HepG2 (cell line): ENCODE measurements at regions not wholly inside any gene's neighbourhood (a gene's known extent, or its start where the extent isn't known, plus 50 kb on each side); places are given as distances from the start of the nearest gene placed in this dataset.

Source experiments
- ATAC-seq: fragments of 200-7000 bp; cut with Tn5 transposase; 3 replicates; pipeline ENCODE4 v1.9.1; 2020; ENCODE audit warnings: mild to moderate bottlenecking, moderate library complexity
- BruUV-seq: library from RNA; stranded (reverse); fragments of 400-500 nt; replicated peaks from 2 replicates; lab custom pipeline; 2021; lab: Mats Ljungman, UMichigan
- CTCF ChIA-PET: fragments of 300-600 bp; formaldehyde crosslinking; extraction: SDS; loops from one replicate; lab custom pipeline; 2021; ENCODE audit warnings: low total read pairs, inconsistent platforms, low intra/inter-chr PET ratio; lab: Yijun Ruan, JAX
- POLR2A ChIA-PET: fragments of 350-600 bp; sonication (Branson Sonifier 250); formaldehyde crosslinking; loops from one replicate; lab custom pipeline; 2020; ENCODE audit warnings: antibody characterized with exemption, inconsistent platforms; lab: Yijun Ruan, JAX
- DNase-seq: peaks from one replicate; pipeline ENCODE4 v3.0.0-alpha.2; 2015; ENCODE audit warnings: low spot score
- FAIRE-seq: peaks from 3 replicates; lab custom pipeline; 2011; peaks lifted over from hg19 to GRCh38; lab: Jason Lieb, UNC
- H2AFZ ChIP-seq: one replicate; pipeline ENCODE4 v1.6.1; 2011; ENCODE audit warnings: low read length, inconsistent platforms
- H3K27ac ChIP-seq: fragments of 300-600 bp; 3 replicates; pipeline ENCODE4 v1.8.0; 2011; ENCODE audit warnings: mixed run types, mild to moderate bottlenecking, mixed read lengths, low read length, inconsistent platforms; ENCODE audit not compliant: insufficient read depth; ENCODE audit errors: extremely low read length
- H3K27me3 ChIP-seq, 2 experiments: fragments of 200-600 bp in 1 of 2; 2 replicates in 1 of 2; 3 replicates in 1 of 2; pipeline versions ENCODE4 v1.6.0 to v1.8.0; 2011; ENCODE audit warnings: low read length in 2 of 2, mild to moderate bottlenecking in 2 of 2, moderate library complexity in 2 of 2, inconsistent platforms in 1 of 2; ENCODE audit not compliant: insufficient read depth in 2 of 2, control insufficient read depth in 1 of 2
- H3K36me3 ChIP-seq, 2 experiments: fragments of 200-600 bp in 1 of 2; replicated peaks in 1 of 2; 2 replicates in 1 of 2; 3 replicates in 1 of 2; pipeline versions ENCODE4 v1.5.1 to v1.8.0; 2011; ENCODE audit warnings: low read length in 2 of 2, inconsistent platforms in 1 of 2; ENCODE audit not compliant: insufficient read depth in 2 of 2, control insufficient read depth in 1 of 2
- H3K4me1 ChIP-seq: 2 replicates; pipeline ENCODE4 v1.5.1; 2012; ENCODE audit warnings: low read length, inconsistent platforms; ENCODE audit not compliant: insufficient read depth
- H3K4me2 ChIP-seq: 2 replicates; pipeline ENCODE4 v1.6.0; 2011; ENCODE audit warnings: low read depth, low read length, inconsistent platforms
- H3K4me3 ChIP-seq, 3 experiments: fragments of 200-600 bp in 1 of 3; sonication (generic), shearing (Covaris generic) in 1 of 3; replicated peaks in 1 of 3; 2 replicates each; pipeline ENCODE4 v1.5.1; 2011 to 2016; ENCODE audit warnings: low read length in 3 of 3, inconsistent platforms in 2 of 3, low read depth in 2 of 3, mild to moderate bottlenecking in 2 of 3, control low read depth in 1 of 3, mixed read lengths in 1 of 3; ENCODE audit not compliant: insufficient read depth in 1 of 3
- H3K79me2 ChIP-seq: one replicate; pipeline ENCODE4 v1.6.1; 2011; ENCODE audit warnings: low read length, inconsistent platforms; ENCODE audit not compliant: insufficient read depth
- H3K9ac ChIP-seq: 2 replicates; pipeline ENCODE4 v1.6.0; 2011; ENCODE audit warnings: mild to moderate bottlenecking, low read depth, low read length, inconsistent platforms; ENCODE audit not compliant: insufficient read depth
- H3K9me3 ChIP-seq: 2 replicates; pipeline ENCODE4 v1.5.1; 2012; ENCODE audit warnings: mild to moderate bottlenecking, low read length
- H4K20me1 ChIP-seq: 2 replicates; pipeline ENCODE4 v1.6.0; 2011; ENCODE audit warnings: inconsistent platforms, mild to moderate bottlenecking, low read length, moderate library complexity; ENCODE audit not compliant: insufficient read depth
- BRD4 ChIP-seq: sonication (generic); formaldehyde crosslinking; IDR thresholded peaks from 2 replicates; pipeline ENCODE4 v1.4.0; 2020; ENCODE audit warnings: missing genetic modification reagents
- FOXK1 ChIP-seq: sonication (generic); formaldehyde crosslinking; IDR thresholded peaks from 2 replicates; pipeline ENCODE4 v1.4.0; 2020; ENCODE audit warnings: low read depth, missing genetic modification reagents, borderline replicate concordance
- HINFP ChIP-seq: sonication (generic); formaldehyde crosslinking; IDR thresholded peaks from 2 replicates; pipeline ENCODE4 v1.4.0; 2020; ENCODE audit warnings: low read depth, mild to moderate bottlenecking, missing genetic modification reagents
- HOXA3 ChIP-seq: sonication (generic); formaldehyde crosslinking; IDR thresholded peaks from 2 replicates; pipeline ENCODE4 v1.5.0; 2020; ENCODE audit warnings: missing genetic modification reagents
- MAFK ChIP-seq, 2 experiments: IDR thresholded peaks in 1 of 2; conservative IDR thresholded peaks in 1 of 2; 2 replicates each; pipeline ENCODE4 v1.6.1; 2011; ENCODE audit warnings: improper control_type of control experiment in 2 of 2, low read length in 2 of 2
- MEIS1 ChIP-seq: sonication (generic); formaldehyde crosslinking; IDR thresholded peaks from 2 replicates; pipeline ENCODE4 v1.9.0; 2021; ENCODE audit warnings: mild to moderate bottlenecking, missing genetic modification reagents, moderate library complexity, borderline replicate concordance
- MIXL1 ChIP-seq: IDR thresholded peaks from 2 replicates; pipeline ENCODE4 v1.6.1; 2016
- NR0B2 ChIP-seq: sonication (generic); formaldehyde crosslinking; IDR thresholded peaks from 2 replicates; pipeline ENCODE4 v1.4.0; 2020; ENCODE audit warnings: mild to moderate bottlenecking, missing genetic modification reagents
- NR2C2 ChIP-seq: sonication (generic); formaldehyde crosslinking; IDR thresholded peaks from 2 replicates; pipeline ENCODE4 v1.4.0; 2020; ENCODE audit warnings: missing genetic modification reagents, mild to moderate bottlenecking, moderate library complexity, borderline replicate concordance
- NR2F2 ChIP-seq: IDR thresholded peaks from 2 replicates; pipeline ENCODE4 v1.6.1; 2012; ENCODE audit warnings: low read depth, inconsistent platforms, borderline replicate concordance
- NR2F6 ChIP-seq, 2 experiments: IDR thresholded peaks; 2 replicates each; pipeline ENCODE4 v1.6.1; 2016; ENCODE audit warnings: antibody characterized with exemption in 1 of 2, mild to moderate bottlenecking in 1 of 2
- NRL ChIP-seq: sonication (generic); formaldehyde crosslinking; IDR thresholded peaks from 2 replicates; pipeline ENCODE4 v1.5.0; 2020; ENCODE audit warnings: missing genetic modification reagents, mild to moderate bottlenecking, moderate library complexity, borderline replicate concordance
- SALL1 ChIP-seq: sonication (generic); formaldehyde crosslinking; IDR thresholded peaks from 2 replicates; pipeline ENCODE4 v1.8.0; 2022; ENCODE audit warnings: mild to moderate bottlenecking, missing genetic modification reagents
- YY1 ChIP-seq: IDR thresholded peaks from 2 replicates; pipeline ENCODE4 v1.6.1; 2011; ENCODE audit warnings: low read length, low read depth, moderate library complexity, mild to moderate bottlenecking; ENCODE audit not compliant: insufficient read depth, insufficient replicate concordance
- ZBTB3 ChIP-seq: sonication (generic); formaldehyde crosslinking; IDR thresholded peaks from 2 replicates; pipeline ENCODE4 v1.4.0; 2020; ENCODE audit warnings: low read depth, mild to moderate bottlenecking, moderate library complexity, missing genetic modification reagents, borderline replicate concordance
- ZBTB7A ChIP-seq: sonication (generic); formaldehyde crosslinking; IDR thresholded peaks from 2 replicates; pipeline ENCODE4 v1.8.0; 2022; ENCODE audit warnings: mild to moderate bottlenecking, missing genetic modification reagents
- ZFP1 ChIP-seq: IDR thresholded peaks from 2 replicates; pipeline ENCODE4 v1.6.1; 2016
- WGBS: methylation state at CpG from one replicate; pipeline ENCODE4 v1.1.6; 2017; ENCODE audit warnings: low lambda C conversion rate; 5-methylcytosine and 5-hydroxymethylcytosine counted together
- in situ Hi-C: cut with HindIII; loops from 2 replicates; pipeline ENCODE4 v1.10.0; 2017; ENCODE audit warnings: low pct_unique_long_range_greater_than_20kb; ENCODE audit not compliant: extremely low pct_ligation_motif_present
- intact Hi-C: fragments of 100-400 bp; cut with micrococcal nuclease; formaldehyde crosslinking; loops from one replicate; pipeline ENCODE4 v1.10.0; 2022; ENCODE audit not compliant: unreplicated experiment
- TF ChIP-seq, protein P1 (sequence below): sonication (generic); formaldehyde crosslinking; IDR thresholded peaks from 2 replicates; pipeline ENCODE4 v1.8.0; 2022; ENCODE audit warnings: mild to moderate bottlenecking, missing genetic modification reagents
- TF ChIP-seq, protein P2 (sequence below): sonication (generic); formaldehyde crosslinking; IDR thresholded peaks from 2 replicates; pipeline ENCODE4 v1.4.0; 2020; ENCODE audit warnings: mild to moderate bottlenecking, missing genetic modification reagents

GRCh38 chr1:116460783-116461376 is 87.8 kb downstream of the ATP1A1 start (continued):
- TF ChIP-seq HINFP (0 out of 2 replicates have a peak, but pooled peaks have one; percentile 9), HOXA3 (0 out of 2 replicates have a peak, but pooled peaks have one; percentile 14), NRL (peak; percentile 39; the same call in 1 of the 2 replicates), SALL1 (CRISPR knock-in tag) (peak; percentile 16; the same call in 1 of the 2 replicates), MIXL1 (no peak), NR2F2 (no peak), NR2F6 (IDR thresholded peaks at IDR 0.05) (0 out of 2 replicates have a peak, but pooled peaks have one; percentile 5), NR2F6 (CRISPR knock-in tag; IDR thresholded peaks at IDR 0.05) (no peak), NR2C2 (CRISPR knock-in tag) (peak; percentile 67), MEIS1 (CRISPR knock-in tag) (0 out of 2 replicates have a peak, but pooled peaks have one; percentile 42), ZBTB3 (CRISPR knock-in tag) (peak; percentile 33; the same call in 1 of the 2 replicates)
- TF ChIP-seq, all 625 proteins: peak for 14

GRCh38 chr1:116461723-116462122 is 88.7 kb downstream of the ATP1A1 start:
- Histone ChIP-seq H4K20me1 (no peaks in the 10 kb centered on the region), H3K27ac (no peak overlapping the region), H3K79me2 (peaks cover 7% of the 10 kb centered on the region), H2AFZ (no peak overlapping the region), H3K9me3 (no peaks in the 10 kb centered on the region), H3K4me1 (peaks cover 40% of the 10 kb centered on the region), H3K4me2 (no peak overlapping the region), H3K36me3 (no peaks in the 10 kb centered on the region), H3K4me3 (no peak overlapping the region), H3K27me3 (no peaks in the 10 kb centered on the region; a peak in 1 of 5 replicates), H3K9ac (no peak overlapping the region)
- BruUV-seq, result no TSS peak
- intact Hi-C loops, result no loop called here
- ATAC-seq, result no peak
- ChIA-PET CTCF (no interaction called here), POLR2A (interaction anchor here (1.3 kb wide), 1 partner anchor 41 kb away, joined by 3 read pairs; no protein-coding TSS in a partner anchor)
- in situ Hi-C loops, result loop anchor here (5.0 kb wide), 1 partner anchor 39 kb away; no protein-coding TSS in a partner anchor
- no peak for FAIRE-seq
- DNase-seq, result no peak
- WGBS, result 97% methylated on average over 5 of the region's 5 CpGs
- TF ChIP-seq NR0B2 (CRISPR knock-in tag) (no peak), BRD4 (no peak), MAFK (conservative IDR thresholded peaks at IDR 0.05 in 1 of 2, IDR thresholded peaks at IDR 0.05 in 1 of 2; ENCODE audit: low read length in 2 of 2) (no peak), FOXK1 (CRISPR knock-in tag) (no peak), ZBTB7A (no peak), ZFP1 (no peak), YY1 (no peak)
- TF ChIP-seq, protein P1, sequence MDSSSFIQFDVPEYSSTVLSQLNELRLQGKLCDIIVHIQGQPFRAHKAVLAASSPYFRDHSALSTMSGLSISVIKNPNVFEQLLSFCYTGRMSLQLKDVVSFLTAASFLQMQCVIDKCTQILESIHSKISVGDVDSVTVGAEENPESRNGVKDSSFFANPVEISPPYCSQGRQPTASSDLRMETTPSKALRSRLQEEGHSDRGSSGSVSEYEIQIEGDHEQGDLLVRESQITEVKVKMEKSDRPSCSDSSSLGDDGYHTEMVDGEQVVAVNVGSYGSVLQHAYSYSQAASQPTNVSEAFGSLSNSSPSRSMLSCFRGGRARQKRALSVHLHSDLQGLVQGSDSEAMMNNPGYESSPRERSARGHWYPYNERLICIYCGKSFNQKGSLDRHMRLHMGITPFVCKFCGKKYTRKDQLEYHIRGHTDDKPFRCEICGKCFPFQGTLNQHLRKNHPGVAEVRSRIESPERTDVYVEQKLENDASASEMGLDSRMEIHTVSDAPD (CRISPR knock-in tag), result no peak
- TF ChIP-seq, protein P2, sequence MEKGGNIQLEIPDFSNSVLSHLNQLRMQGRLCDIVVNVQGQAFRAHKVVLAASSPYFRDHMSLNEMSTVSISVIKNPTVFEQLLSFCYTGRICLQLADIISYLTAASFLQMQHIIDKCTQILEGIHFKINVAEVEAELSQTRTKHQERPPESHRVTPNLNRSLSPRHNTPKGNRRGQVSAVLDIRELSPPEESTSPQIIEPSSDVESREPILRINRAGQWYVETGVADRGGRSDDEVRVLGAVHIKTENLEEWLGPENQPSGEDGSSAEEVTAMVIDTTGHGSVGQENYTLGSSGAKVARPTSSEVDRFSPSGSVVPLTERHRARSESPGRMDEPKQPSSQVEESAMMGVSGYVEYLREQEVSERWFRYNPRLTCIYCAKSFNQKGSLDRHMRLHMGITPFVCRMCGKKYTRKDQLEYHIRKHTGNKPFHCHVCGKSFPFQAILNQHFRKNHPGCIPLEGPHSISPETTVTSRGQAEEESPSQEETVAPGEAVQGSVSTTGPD, result no peak
